ENCODE measurements at regions not wholly inside any gene's neighbourhood (a gene's known extent, or its start where the extent isn't known, plus 50 kb on each side); places are given as distances from the start of the nearest gene placed in this dataset.

DNA sequence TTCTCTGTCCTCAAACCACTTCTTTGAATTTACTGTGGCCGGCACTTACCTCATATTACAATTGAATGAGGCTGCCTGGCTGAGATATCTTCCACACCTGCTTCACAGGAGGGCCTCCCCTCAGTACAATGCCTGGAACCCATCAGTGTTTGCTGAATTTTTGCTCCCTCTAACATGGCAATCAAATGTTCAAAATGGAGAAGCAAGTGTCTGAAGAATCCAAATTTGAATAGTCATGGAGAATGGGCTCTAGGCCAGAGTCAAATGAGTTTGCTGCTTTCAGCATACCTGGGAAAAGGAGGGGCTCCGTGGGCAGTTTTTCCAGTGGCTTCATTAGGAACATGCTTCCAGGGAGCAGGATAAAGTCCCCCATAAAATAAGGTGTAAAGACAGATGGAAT is 564.8 kb downstream of the UTRN start:
- no peak for TF ChIP-seq CTCF (IDR thresholded peaks at IDR 0.05; ENCODE audit: extremely low read depth, missing control alignments)
- DNase-seq (ENCODE audit: low spot score), result no peak

GRCh38 chr6:144853603-144854002 is 568.5 kb downstream of the UTRN start:
- TF ChIP-seq CTCF (IDR thresholded peaks at IDR 0.05; ENCODE audit: extremely low read depth, missing control alignments), result no peak
- DNase-seq (ENCODE audit: low spot score), result no peak

DNA sequence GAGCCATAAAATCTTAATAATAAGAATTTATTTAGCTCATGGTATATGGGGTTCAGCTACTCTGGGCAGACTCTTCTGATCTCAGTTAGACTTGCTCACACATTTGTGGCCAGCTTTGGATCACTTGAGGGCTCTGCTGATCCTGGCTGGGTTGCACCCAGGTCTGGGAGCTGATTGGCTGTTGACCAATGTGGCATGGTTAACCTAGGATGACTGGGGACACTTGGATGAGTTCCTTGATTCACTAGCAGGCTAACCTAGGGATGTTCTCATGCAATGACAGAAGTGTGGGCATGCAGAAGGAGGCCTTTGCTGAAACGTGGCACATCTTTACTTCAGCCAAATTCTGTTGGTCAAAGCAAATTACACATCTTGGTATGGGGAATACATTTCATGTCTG is 569.5 kb downstream of the UTRN start:
- TF ChIP-seq CTCF (IDR thresholded peaks at IDR 0.05; ENCODE audit: extremely low read depth, missing control alignments), result no peak
- no peak for DNase-seq (ENCODE audit: low spot score)

GRCh38 chr6:144855375-144855774 is 570.2 kb downstream of the UTRN start:
- no peak for DNase-seq (ENCODE audit: low spot score)
- TF ChIP-seq CTCF (IDR thresholded peaks at IDR 0.05; ENCODE audit: extremely low read depth, missing control alignments), result no peak

- TF ChIP-seq CTCF (IDR thresholded peaks at IDR 0.05; ENCODE audit: extremely low read depth, missing control alignments), result no peak
- no peak for DNase-seq (ENCODE audit: low spot score)
Observed at GRCh38 chr6:144855812-144856531, 570.8 kb downstream of the UTRN start.

GRCh38 chr6:144856622-144857021 is 571.5 kb downstream of the UTRN start:
- no peak for DNase-seq (ENCODE audit: low spot score)
- TF ChIP-seq CTCF (IDR thresholded peaks at IDR 0.05; ENCODE audit: extremely low read depth, missing control alignments), result no peak

GRCh38 chr6:144857086-144857485 is 572.0 kb downstream of the UTRN start:
- no peak for DNase-seq (ENCODE audit: low spot score)
- no peak for TF ChIP-seq CTCF (IDR thresholded peaks at IDR 0.05; ENCODE audit: extremely low read depth, missing control alignments)

All from GM20000 (cell line).